VCaP (cell line): ENCODE measurements at regions not wholly inside any gene's neighbourhood (a gene's known extent, or its start where the extent isn't known, plus 50 kb on each side); places are given as distances from the start of the nearest gene placed in this dataset.

Experiments
- H3K27ac ChIP-seq: fragments of 450-650 bp; 2 replicates; pipeline ENCODE4 v1.5.1; 2017
- TF ChIP-seq, protein P1 (sequence below): fragments of 450-650 bp; conservative IDR thresholded peaks from 2 replicates; pipeline ENCODE4 v1.5.1; 2017; ENCODE audit warnings: mild to moderate bottlenecking, moderate library complexity

- no peak overlapping the region for H3K27ac ChIP-seq
- TF ChIP-seq, protein P1, sequence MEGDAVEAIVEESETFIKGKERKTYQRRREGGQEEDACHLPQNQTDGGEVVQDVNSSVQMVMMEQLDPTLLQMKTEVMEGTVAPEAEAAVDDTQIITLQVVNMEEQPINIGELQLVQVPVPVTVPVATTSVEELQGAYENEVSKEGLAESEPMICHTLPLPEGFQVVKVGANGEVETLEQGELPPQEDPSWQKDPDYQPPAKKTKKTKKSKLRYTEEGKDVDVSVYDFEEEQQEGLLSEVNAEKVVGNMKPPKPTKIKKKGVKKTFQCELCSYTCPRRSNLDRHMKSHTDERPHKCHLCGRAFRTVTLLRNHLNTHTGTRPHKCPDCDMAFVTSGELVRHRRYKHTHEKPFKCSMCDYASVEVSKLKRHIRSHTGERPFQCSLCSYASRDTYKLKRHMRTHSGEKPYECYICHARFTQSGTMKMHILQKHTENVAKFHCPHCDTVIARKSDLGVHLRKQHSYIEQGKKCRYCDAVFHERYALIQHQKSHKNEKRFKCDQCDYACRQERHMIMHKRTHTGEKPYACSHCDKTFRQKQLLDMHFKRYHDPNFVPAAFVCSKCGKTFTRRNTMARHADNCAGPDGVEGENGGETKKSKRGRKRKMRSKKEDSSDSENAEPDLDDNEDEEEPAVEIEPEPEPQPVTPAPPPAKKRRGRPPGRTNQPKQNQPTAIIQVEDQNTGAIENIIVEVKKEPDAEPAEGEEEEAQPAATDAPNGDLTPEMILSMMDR: no peak
Measured at GRCh38 chr4:137206781-137207180, 325.5 kb downstream of the PCDH18 start.

- TF ChIP-seq, protein P1: no peak
Measured at GRCh38 chr4:137203601-137204000, 328.7 kb downstream of the PCDH18 start.

DNA sequence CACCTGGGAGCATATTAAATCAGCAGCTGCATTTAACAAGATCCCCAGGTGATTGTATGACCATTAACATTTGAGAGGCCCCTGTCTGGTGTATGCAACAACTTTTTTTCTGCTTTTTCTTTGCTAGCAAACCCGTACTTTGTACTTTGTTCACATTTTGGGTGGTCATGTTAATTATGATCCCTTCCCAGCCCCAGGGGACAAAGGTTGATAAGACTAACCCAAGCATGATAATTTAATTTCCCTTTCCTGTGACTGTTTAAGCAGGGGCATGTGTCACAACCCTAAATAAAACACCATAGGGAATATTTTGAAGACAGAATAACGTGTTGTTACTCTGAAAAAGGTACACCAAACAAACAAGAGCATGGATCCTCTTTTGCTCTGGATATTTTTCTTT lies 332.0 kb downstream of the PCDH18 start:
- TF ChIP-seq, protein P1: no peak
- no peak overlapping the region for H3K27ac ChIP-seq

More at GRCh38 chr4:137203601-137204000, 328.7 kb downstream of the PCDH18 start:
- H3K27ac ChIP-seq: no peak overlapping the region

DNA sequence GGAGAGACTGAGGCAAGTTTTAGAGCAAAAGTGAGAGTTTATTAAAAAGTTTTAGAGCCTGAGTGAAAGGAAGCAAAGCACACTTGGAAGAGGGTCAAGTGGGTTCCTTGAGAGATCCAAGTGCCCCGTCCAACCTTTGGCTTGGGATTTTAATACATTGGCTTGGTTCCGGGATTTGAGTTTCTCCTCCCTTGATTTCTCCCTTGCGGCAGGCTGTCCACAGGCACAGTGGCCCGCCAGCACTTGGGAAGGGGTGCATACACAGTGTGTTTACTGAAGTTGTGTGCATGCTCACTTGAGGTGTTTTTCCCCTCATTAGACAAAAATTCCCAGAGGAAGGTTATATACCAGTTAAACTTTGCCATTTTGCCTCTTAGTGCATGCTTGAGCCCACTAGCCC lies 333.5 kb downstream of the PCDH18 start:
- H3K27ac ChIP-seq: no peak overlapping the region
- TF ChIP-seq, protein P1: no peak

DNA sequence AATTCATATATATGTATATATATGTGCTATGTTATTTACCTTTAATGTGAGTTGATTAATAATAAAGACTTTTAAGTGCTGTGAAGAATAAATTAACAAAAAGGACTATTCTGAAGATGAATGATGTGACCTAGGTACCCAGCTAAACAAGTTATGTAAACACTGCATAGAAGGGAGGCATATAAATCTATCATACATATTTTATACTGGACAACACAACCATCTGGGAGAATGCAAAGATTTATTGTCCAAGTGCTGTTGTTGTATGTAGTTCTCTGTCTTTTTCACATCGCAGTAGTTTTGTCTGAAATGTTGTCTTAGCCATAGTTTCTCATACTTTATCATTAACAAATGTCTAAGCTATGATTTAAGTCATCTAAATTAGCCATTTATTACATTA lies 337.6 kb downstream of the PCDH18 start:
- H3K27ac ChIP-seq: no peak overlapping the region
- TF ChIP-seq, protein P1: no peak

DNA sequence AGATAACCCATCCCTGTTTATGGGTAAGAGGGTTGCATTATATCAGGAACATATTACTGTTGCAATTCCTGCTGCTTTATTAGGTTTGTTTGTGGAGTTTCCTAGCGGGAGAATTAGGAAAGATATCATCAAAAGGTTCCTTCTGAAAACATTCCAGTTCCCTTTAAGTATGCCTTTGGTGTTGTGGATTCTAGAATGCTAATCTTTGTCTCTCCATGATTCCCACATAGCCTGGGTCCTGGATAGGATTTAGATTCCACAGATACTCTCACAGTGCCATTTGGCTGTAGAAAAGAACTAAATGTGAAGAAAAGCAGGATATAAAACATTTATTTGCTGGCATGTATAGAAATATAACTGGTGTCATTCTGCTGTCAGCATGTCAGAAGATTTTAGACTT lies 338.7 kb downstream of the PCDH18 start:
- TF ChIP-seq, protein P1: no peak
- H3K27ac ChIP-seq: no peak overlapping the region

DNA sequence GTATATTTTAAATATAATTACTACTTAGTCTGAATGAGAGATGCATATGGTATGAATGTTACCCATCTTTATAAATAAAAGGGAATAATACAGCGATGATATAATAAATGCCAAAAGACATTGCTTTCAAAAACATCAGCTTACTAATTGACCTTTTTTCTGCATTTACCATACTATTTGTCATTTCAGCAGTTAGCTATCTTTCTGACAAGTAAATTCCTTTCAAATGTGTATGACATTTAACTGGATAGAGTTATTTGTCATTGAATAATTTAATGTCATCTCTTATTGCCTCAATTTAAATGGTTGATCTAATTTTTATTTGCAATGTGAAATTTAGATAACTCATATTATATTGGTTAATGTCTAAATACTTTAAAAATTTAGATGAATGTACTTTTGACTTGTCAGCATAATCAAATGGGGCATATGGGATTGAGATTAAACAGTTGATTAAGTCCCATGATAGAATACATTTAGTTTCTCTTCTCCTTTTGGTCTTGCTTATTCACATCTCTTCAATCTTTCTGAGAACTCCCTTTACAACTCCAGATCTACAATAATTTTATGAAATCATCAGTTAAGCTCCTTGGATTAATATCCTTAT lies 350.9 kb downstream of the PCDH18 start:
- no peak overlapping the region for H3K27ac ChIP-seq
- TF ChIP-seq, protein P1: no peak
